ENCODE measurements at regions not wholly inside any gene's neighbourhood (a gene's known extent, or its start where the extent isn't known, plus 50 kb on each side); places are given as distances from the start of the nearest gene placed in this dataset.

DNA sequence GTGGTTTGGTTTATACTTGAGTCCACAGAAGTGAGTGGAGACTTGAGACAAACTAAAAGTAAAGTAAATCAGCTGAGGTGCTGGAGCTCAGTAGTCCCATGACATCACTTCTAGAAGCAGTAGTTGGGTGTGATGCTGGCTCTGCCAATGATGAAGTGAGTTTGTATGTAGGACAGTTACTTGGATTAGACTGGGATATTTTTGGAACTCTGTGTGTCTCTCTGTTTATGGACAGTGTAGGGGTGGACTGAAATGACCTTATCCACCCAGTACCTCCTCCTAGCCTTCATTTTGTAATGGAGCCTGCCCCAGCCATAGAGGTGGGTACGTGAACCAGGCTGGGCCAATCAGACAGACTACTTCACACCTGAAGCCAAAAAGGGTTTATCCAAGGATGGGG is 52.2 kb downstream of the POLR1D start:
- DNase-seq (ENCODE audit: low read depth), result no peak

DNA sequence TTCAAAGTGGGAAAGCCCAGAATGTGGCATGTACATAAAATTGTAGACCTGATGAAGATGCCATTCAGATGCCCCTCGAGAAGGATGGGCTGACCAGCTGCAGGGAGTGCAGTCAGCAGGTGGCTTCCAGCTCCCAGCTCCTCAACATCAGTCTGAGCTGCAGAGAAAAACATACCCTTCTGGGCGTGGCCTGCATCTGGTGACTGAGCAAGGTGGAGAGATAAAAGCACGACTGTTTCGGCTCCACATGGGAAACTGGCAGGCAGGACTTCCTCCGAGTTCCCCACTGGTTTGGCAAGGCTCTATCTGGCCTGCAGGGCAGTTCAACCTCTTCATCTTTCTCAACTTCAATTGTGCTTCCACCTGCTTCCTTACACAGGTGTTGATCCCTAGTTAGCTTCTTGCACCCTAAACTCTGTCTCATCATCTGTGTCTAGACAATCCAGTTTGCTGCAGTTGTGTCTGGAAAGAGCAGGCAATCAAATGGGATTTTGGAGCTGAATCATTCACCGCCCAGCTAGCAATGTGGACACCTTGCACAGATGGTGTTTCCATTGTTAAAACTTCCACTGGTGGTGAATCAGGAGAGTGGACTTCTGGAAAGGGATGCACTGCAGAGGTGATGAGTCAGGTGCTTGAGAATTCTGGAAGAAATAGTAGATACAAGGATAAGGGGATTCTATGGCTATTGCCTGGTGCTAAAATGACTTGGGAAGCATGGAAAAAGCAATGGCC is 56.8 kb downstream of the POLR1D start:
- DNase-seq (ENCODE audit: low read depth), result no peak

DNA sequence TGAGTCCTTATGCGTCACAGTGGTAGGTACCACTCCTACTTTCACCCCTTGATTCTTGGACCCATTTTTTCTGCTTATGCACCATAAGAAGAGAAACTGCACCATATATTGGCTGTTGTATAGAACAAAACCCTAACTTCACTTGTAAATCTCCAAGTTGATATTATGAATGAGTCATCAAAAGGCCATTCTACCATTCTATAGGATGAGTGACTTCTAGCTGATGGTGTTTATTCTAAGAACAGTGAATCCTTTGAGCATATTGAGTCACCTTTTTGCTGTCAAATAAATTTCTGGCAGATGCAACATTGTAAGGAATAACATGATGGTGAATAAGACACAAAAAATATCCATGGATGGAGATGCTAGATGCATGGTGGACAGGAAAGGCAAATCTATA is 57.7 kb downstream of the POLR1D start:
- no peak for DNase-seq (ENCODE audit: low read depth)

DNA sequence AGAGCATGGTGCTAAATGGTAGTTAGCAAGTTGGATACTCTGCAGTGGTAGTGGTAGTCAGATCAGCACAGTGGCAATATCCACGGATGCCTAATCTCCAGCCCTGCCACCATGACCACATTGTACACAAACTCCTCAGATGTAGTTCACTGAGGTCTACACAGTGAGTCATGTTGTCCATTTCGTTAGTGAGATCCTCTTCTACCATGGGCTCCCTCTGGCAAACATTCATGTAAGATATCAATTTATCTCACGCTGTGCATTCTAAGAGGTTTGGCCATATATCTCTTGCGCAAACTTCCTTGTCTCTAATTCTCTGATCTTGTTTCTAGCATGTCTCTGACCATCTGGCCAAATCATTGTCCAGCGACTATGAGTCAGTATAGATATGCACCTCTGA is 58.2 kb downstream of the POLR1D start:
- no peak for DNase-seq (ENCODE audit: low read depth)

DNA sequence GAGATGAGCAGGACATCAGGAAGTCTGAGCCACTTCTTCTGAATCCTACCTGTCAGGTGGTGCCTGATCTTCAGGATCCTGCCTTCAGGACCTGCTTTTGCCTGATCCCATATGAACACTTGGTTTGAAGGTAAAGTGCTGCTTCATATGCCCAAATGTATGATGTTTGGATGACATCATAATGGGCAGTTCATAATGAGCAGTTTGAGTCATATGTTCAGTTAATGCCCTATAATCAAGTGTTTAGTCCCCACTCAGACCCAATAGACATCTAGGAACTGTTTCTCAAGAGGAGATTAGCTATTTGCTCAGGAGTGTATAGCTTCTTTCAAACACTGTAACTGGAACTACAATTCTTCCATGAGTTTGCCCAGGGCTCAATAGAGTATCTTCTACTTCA is 58.8 kb downstream of the POLR1D start:
- no peak for DNase-seq (ENCODE audit: low read depth)

DNA sequence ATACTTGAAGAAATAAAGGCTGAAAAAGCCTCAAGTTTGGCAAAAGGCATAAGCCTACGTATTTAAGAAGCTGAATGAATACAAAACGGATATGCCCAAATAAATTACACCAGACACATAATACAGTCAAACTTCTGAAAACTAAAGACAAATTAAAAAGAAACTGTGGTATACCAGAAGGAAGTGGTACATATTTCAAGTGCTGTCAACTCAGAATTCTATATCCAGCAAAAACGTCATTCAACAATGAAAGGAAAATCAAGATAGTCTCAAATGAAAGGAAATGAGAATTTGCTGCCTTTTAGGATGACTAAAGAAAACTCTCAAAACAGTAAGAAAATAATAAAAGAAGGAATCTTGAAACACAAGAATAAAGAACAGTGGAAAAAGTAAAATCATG is 69.5 kb downstream of the POLR1D start:
- DNase-seq (ENCODE audit: low read depth), result no peak

DNA sequence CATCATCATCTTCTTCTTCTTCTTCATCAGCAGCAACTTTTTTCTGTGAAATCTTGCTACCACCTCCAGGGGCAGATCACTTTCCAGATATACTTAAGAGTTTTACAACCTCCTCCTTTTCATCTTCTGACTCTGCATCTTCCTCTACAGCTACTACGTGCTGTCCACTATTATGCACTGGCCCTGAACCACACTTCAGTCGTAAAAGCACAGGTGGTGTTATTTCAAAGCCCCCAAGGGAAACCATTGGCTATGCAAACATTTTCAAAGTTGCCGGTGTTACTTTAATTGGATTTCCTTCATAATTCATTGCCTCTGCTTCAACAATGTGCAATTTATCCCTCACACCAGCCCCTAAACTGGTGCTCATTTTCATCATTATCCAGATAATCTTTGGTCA is 75.0 kb downstream of the POLR1D start:
- DNase-seq (ENCODE audit: low read depth), result no peak

DNA sequence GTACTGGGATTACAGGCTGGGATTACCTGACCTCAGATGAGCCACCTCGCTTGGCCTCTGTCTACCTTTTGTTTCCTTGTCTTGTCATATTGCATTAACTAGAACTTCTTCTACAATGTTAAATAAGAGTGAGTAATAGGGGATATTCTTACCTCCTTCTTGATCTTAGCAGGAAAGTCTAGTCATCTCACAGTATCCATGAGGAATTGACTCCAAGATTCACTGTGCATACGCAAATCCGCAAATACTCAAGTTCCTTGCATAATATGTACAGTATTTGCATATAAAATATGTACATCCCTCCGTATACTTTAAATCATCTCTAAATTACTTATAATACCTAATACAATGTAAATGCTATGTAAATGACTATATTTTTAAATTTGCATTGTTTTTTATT is 78.3 kb downstream of the POLR1D start:
- no peak for DNase-seq (ENCODE audit: low read depth)

DNA sequence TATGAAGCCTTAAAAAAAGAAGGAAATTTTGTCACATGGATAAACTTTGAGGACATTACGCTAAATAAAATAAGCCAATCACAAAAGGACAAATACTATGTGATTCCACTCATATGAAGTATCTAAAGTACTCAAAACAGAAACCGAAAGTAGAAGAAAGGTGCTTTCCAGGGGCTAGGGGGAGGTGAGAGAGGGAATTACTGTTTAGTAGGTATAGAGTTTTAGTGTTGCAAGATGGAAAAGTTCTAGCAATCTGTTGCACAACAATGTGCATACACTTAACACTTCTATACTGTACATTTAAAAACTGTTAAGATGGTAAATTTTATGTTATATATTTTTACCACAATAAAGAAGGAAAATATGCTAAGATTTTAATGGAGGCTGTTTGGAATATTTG is 83.0 kb downstream of the POLR1D start:
- DNase-seq (ENCODE audit: low read depth), result no peak

DNA sequence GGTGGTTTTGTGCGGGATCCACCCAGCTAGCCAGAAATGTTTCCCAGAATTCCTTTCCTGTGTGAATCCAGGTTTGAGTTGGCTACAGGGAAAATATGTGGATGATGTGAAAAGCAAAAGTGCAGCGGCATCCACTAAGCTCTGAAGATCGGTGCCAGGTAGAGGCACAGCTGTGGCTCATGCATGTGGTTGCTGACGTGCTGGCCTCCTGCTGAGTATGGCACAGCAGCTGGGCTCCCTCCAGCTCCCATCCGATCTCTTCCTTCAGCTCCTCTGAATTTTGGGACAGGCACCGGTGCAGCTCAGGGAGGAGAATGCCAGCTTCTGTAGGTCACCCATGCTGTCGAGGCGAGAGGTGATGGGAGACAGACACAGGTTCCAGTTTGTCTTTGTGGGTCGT is 84.0 kb upstream of the GSX1 start:
- no peak for DNase-seq (ENCODE audit: low read depth)

DNA sequence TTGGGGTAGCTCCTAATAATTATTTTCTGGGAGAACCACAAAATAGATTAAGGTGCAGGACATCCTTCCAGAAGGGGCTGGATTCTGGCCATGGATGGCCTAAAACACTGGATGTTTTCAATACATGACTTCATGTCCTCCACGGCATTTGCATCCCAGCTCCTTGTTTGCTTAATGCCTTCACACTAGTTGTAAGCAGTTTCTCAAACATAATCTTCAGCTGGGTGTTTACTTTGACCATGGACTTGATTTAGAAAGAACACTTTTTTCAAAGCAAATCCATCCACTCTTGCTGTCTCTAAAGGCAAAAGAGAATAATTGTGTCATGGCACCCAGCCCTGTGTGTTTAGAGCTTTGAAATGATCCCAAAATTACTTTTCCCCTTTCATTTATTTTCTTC is 82.5 kb upstream of the GSX1 start:
- no peak for DNase-seq (ENCODE audit: low read depth)

DNA sequence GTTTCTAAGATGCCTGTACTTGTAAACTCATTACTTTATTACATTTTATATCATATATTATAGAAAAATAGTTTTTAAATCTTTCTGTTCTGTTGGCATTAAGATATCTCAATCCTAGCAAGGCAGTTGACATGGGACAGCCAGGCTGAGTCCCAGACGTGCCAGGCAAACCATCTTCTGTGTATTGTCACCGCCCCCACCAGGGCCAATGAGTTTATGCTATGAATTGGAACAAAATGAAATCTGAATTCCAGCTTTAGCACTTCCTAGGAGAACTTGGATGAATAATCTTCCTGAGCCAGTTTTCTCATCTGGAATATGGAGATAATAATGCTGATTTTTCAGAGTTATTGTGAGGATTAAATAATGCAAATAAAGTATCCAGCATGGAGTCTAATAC is 79.9 kb upstream of the GSX1 start:
- peak; percentile 1 for DNase-seq (ENCODE audit: low read depth)

DNA sequence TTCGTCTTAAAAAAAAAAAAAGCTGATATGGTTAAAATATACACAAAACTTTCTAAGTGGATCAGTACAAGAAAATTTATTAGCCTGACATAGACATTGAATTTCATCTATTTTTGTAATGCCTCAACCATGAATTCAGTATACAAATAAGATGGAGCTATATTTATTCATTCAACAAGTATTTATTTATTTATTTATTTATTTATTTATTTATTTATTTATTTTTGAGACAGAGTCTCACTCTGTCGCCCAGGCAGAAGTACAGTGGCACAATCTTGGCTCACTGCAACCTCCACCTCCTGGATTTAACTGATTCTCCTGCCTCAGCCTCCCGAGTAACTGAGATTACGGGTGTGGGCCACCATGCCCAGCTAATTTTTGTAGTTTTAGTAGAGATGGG is 78.5 kb upstream of the GSX1 start:
- no peak for DNase-seq (ENCODE audit: low read depth)

DNA sequence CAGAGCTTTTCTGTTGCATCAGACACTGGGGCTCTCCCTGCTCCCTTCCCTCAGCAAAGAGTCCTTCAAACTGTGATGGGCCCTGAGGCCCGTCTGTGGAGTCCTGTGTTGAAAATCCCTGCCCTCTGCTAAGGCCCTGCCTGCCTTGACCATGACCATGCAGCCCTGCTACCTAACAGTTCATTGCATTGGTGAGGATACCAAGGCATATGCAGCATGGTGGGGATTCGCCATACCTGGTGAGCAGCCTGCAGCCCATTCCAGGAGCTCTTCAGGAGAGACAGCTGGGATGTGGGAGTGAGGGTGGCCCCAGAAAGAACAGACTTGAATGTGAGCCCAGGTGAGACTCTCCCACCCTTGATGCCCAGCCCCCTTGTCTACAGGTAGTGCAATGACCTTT is 70.6 kb upstream of the GSX1 start:
- DNase-seq (ENCODE audit: low read depth), result no peak

DNA sequence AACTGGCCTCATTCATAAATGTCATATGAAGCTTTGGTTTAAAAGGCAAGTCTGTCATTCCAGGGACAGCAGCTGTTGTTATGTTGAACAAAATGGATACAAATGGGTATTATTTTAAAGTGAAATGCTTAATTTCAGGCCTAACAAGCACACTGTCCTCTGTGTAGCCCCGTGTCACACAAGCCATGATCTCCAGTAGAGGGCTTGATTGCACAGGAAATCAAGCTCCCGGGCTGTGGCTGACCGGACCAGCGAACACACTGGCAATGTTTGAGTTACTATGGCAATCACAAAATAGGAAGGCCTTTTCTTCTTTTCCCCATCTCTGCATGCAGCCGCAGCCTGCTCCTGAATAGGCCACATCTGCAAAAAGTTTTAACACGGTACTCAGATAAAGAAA is 64.0 kb upstream of the GSX1 start:
- DNase-seq (ENCODE audit: low read depth), result no peak

DNA sequence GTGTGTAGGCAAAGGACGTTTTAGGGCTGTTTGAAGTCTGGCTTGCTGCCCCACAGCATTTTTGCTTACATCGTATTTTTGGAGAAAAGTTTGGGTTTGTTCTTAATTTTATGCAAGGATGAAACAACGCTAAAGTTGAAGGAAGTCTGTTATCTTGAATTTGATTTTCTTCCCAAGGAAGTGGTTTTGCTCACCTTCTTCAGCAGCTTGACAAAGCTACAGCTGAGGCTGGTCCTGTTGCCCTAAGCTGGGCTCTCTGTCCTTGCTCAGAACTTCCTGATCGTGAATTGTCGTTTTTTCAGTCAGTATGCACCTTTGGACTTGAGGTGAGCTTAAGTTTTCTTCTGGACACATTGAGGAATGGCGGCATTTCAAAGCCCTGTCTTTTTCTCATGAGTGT is 62.1 kb upstream of the GSX1 start:
- no peak for DNase-seq (ENCODE audit: low read depth)

All from stimulated activated CD8-positive, alpha-beta memory T cell treated with anti-CD3 and anti-CD28 coated beads, Interleukin-15, amount 100 ng/mL, for 1 hour (primary cell).